BJ (cell line): ENCODE measurements at regions not wholly inside any gene's neighbourhood (a gene's known extent, or its start where the extent isn't known, plus 50 kb on each side); places are given as distances from the start of the nearest gene placed in this dataset.

Experiments used
- CTCF ChIA-PET: fragments of 350-600 bp; formaldehyde crosslinking; extraction: SDS; loops from one replicate; lab custom pipeline; 2021; ENCODE audit warnings: antibody characterized with exemption, inconsistent platforms; lab: Yijun Ruan, JAX
- POLR2A ChIA-PET: fragments of 300-600 bp; sonication (Branson Sonifier 250); formaldehyde crosslinking; extraction: SDS; loops from one replicate; lab custom pipeline; 2021; ENCODE audit warnings: antibody characterized with exemption; lab: Charles Lee
- DNase-seq: peaks from one replicate; pipeline ENCODE4 v3.0.0-alpha.2; 2011; ENCODE audit warnings: low read depth
- H3K27me3 ChIP-seq: 2 replicates; pipeline ENCODE4 v1.6.0; 2011; ENCODE audit warnings: low read length; ENCODE audit not compliant: control insufficient read depth, insufficient read depth
- H3K36me3 ChIP-seq: 2 replicates; pipeline ENCODE4 v1.5.1; 2011; ENCODE audit warnings: low read length; ENCODE audit not compliant: control insufficient read depth, insufficient read depth
- H3K4me3 ChIP-seq: 2 replicates; pipeline ENCODE4 v1.5.1; 2011; ENCODE audit warnings: low read depth, mild to moderate bottlenecking, control low read depth, low read length
- TF ChIP-seq, protein P1 (sequence below): IDR thresholded peaks from 2 replicates; pipeline ENCODE4 v1.5.1; 2011; ENCODE audit warnings: low read depth, mild to moderate bottlenecking, control low read depth, inconsistent platforms, low read length, moderate library complexity; ENCODE audit not compliant: insufficient read depth

DNA sequence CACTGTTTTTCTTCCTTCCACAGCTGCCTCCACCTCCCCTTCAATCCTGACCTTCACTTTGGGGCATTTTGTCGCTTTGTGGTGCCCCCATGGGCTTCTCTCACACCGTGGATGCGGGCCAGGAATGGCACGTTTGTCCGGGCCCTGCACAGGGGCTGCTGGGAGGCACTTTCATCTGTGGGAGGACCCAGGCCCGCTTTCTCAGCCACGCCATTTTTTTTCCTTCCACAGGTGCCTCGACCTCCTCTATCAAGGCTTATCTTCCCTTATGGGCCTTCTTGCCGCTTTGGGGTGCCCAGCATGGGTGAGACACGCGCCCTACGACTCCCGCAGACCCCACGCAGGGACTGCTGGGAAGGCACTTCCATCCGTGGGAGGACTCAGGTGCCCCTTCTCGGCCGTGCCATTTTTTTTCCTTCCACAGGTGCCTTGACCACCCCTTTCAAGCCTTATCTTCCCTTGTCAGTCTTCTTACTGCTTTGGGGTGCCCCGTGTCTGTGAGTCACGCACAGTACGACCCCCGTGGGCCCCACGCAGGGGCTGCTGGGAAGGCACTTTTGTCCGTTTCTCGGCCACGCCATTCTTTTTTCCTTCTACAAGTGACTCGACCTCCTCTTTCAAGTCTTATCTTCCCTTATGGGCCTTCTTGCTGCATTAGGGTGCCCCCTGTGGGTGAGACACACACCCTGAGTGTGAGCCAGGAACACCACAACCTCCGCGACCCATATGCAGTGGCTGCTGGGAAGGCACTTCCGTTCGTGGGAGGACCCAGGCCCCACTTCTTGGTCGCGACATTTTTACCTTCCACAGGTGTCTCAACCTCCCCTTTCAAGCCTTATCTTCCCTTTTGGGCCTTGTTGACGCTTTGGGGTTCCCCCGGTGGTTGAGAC lies 270.7 kb downstream of the ALG10 start:
- no peak for DNase-seq
- ChIA-PET POLR2A (no interaction called here), CTCF (no interaction called here)
- TF ChIP-seq, protein P1, sequence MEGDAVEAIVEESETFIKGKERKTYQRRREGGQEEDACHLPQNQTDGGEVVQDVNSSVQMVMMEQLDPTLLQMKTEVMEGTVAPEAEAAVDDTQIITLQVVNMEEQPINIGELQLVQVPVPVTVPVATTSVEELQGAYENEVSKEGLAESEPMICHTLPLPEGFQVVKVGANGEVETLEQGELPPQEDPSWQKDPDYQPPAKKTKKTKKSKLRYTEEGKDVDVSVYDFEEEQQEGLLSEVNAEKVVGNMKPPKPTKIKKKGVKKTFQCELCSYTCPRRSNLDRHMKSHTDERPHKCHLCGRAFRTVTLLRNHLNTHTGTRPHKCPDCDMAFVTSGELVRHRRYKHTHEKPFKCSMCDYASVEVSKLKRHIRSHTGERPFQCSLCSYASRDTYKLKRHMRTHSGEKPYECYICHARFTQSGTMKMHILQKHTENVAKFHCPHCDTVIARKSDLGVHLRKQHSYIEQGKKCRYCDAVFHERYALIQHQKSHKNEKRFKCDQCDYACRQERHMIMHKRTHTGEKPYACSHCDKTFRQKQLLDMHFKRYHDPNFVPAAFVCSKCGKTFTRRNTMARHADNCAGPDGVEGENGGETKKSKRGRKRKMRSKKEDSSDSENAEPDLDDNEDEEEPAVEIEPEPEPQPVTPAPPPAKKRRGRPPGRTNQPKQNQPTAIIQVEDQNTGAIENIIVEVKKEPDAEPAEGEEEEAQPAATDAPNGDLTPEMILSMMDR, result no peak
- no peak overlapping the region for H3K4me3 ChIP-seq
- no peaks in the 10 kb centered on the region for H3K36me3 ChIP-seq
- no peaks in the 10 kb centered on the region for H3K27me3 ChIP-seq

DNA sequence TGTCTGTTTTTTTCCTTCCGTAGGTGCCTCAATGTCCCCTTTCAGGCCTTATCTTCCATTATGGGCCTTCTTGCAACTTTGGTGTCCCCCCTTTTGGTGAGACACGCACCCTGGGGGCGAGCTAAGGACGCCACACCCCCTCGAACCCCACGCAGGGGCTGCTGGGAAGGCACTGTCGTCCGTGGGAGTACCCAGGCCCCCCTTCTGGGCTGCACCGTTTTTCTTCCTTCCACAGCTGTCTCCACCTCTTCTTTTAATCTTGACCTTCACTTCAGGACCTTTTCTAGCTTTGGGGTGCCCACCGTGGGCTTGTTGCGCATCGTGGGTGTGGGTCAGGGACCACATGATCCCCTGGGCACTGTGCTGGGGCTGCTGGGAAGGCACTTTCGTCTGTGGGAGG lies 271.8 kb downstream of the ALG10 start:
- H3K27me3 ChIP-seq, result no peaks in the 10 kb centered on the region
- TF ChIP-seq, protein P1, result no peak
- ChIA-PET POLR2A (no interaction called here), CTCF (no interaction called here)
- H3K4me3 ChIP-seq, result no peak overlapping the region
- no peaks in the 10 kb centered on the region for H3K36me3 ChIP-seq
- no peak for DNase-seq

GRCh38 chr12:34294671-34295365 lies 272.5 kb downstream of the ALG10 start:
- ChIA-PET POLR2A (no interaction called here), CTCF (no interaction called here)
- TF ChIP-seq, protein P1, result no peak
- DNase-seq, result no peak
- Histone ChIP-seq H3K4me3 (no peak overlapping the region), H3K36me3 (no peaks in the 10 kb centered on the region), H3K27me3 (no peaks in the 10 kb centered on the region)

GRCh38 chr12:34295366-34296142 lies 273.3 kb downstream of the ALG10 start:
- TF ChIP-seq, protein P1, result no peak
- DNase-seq, result no peak
- CTCF ChIA-PET, result no interaction called here
- no peaks in the 10 kb centered on the region for H3K36me3 ChIP-seq
- no peak overlapping the region for H3K4me3 ChIP-seq
- POLR2A ChIA-PET, result no interaction called here
- H3K27me3 ChIP-seq, result no peaks in the 10 kb centered on the region
